ENCODE measurements at regions not wholly inside any gene's neighbourhood (a gene's known extent, or its start where the extent isn't known, plus 50 kb on each side); places are given as distances from the start of the nearest gene placed in this dataset.

- no peaks in the 10 kb centered on the region for H3K4me1 ChIP-seq (ENCODE audit: insufficient read depth)
- no peak overlapping the region for H3K4me3 ChIP-seq
- TF ChIP-seq EZH2 (IDR thresholded peaks at IDR 0.05; ENCODE audit: low read depth, unreplicated experiment) (no peak), ZNF331 (CRISPR knock-in tag; IDR thresholded peaks at IDR 0.05; ENCODE audit: low read depth) (no peak), CREB1 (CRISPR knock-in tag; IDR thresholded peaks at IDR 0.05; ENCODE audit: low read depth) (no peak), CTCF (conservative IDR thresholded peaks at IDR 0.05; ENCODE audit: low read depth in 2 of 2) (no peak), ZNF114 (CRISPR knock-in tag; IDR thresholded peaks at IDR 0.05) (no peak), JUNB (IDR thresholded peaks at IDR 0.05; ENCODE audit: unreplicated experiment) (no peak), EZH2phosphoT487 (IDR thresholded peaks at IDR 0.05; ENCODE audit: unreplicated experiment) (no peak), NANOG (IDR thresholded peaks at IDR 0.05; ENCODE audit: borderline replicate concordance) (no peak), STAT1 (IDR thresholded peaks at IDR 0.05; ENCODE audit: unreplicated experiment) (no peak), POLR2AphosphoS5 (IDR thresholded peaks at IDR 0.05; ENCODE audit: low read depth) (no peak)
- TF ChIP-seq, protein P1, sequence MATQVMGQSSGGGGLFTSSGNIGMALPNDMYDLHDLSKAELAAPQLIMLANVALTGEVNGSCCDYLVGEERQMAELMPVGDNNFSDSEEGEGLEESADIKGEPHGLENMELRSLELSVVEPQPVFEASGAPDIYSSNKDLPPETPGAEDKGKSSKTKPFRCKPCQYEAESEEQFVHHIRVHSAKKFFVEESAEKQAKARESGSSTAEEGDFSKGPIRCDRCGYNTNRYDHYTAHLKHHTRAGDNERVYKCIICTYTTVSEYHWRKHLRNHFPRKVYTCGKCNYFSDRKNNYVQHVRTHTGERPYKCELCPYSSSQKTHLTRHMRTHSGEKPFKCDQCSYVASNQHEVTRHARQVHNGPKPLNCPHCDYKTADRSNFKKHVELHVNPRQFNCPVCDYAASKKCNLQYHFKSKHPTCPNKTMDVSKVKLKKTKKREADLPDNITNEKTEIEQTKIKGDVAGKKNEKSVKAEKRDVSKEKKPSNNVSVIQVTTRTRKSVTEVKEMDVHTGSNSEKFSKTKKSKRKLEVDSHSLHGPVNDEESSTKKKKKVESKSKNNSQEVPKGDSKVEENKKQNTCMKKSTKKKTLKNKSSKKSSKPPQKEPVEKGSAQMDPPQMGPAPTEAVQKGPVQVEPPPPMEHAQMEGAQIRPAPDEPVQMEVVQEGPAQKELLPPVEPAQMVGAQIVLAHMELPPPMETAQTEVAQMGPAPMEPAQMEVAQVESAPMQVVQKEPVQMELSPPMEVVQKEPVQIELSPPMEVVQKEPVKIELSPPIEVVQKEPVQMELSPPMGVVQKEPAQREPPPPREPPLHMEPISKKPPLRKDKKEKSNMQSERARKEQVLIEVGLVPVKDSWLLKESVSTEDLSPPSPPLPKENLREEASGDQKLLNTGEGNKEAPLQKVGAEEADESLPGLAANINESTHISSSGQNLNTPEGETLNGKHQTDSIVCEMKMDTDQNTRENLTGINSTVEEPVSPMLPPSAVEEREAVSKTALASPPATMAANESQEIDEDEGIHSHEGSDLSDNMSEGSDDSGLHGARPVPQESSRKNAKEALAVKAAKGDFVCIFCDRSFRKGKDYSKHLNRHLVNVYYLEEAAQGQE (IDR thresholded peaks at IDR 0.05; ENCODE audit: unreplicated experiment): no peak
- TF ChIP-seq, protein P2, sequence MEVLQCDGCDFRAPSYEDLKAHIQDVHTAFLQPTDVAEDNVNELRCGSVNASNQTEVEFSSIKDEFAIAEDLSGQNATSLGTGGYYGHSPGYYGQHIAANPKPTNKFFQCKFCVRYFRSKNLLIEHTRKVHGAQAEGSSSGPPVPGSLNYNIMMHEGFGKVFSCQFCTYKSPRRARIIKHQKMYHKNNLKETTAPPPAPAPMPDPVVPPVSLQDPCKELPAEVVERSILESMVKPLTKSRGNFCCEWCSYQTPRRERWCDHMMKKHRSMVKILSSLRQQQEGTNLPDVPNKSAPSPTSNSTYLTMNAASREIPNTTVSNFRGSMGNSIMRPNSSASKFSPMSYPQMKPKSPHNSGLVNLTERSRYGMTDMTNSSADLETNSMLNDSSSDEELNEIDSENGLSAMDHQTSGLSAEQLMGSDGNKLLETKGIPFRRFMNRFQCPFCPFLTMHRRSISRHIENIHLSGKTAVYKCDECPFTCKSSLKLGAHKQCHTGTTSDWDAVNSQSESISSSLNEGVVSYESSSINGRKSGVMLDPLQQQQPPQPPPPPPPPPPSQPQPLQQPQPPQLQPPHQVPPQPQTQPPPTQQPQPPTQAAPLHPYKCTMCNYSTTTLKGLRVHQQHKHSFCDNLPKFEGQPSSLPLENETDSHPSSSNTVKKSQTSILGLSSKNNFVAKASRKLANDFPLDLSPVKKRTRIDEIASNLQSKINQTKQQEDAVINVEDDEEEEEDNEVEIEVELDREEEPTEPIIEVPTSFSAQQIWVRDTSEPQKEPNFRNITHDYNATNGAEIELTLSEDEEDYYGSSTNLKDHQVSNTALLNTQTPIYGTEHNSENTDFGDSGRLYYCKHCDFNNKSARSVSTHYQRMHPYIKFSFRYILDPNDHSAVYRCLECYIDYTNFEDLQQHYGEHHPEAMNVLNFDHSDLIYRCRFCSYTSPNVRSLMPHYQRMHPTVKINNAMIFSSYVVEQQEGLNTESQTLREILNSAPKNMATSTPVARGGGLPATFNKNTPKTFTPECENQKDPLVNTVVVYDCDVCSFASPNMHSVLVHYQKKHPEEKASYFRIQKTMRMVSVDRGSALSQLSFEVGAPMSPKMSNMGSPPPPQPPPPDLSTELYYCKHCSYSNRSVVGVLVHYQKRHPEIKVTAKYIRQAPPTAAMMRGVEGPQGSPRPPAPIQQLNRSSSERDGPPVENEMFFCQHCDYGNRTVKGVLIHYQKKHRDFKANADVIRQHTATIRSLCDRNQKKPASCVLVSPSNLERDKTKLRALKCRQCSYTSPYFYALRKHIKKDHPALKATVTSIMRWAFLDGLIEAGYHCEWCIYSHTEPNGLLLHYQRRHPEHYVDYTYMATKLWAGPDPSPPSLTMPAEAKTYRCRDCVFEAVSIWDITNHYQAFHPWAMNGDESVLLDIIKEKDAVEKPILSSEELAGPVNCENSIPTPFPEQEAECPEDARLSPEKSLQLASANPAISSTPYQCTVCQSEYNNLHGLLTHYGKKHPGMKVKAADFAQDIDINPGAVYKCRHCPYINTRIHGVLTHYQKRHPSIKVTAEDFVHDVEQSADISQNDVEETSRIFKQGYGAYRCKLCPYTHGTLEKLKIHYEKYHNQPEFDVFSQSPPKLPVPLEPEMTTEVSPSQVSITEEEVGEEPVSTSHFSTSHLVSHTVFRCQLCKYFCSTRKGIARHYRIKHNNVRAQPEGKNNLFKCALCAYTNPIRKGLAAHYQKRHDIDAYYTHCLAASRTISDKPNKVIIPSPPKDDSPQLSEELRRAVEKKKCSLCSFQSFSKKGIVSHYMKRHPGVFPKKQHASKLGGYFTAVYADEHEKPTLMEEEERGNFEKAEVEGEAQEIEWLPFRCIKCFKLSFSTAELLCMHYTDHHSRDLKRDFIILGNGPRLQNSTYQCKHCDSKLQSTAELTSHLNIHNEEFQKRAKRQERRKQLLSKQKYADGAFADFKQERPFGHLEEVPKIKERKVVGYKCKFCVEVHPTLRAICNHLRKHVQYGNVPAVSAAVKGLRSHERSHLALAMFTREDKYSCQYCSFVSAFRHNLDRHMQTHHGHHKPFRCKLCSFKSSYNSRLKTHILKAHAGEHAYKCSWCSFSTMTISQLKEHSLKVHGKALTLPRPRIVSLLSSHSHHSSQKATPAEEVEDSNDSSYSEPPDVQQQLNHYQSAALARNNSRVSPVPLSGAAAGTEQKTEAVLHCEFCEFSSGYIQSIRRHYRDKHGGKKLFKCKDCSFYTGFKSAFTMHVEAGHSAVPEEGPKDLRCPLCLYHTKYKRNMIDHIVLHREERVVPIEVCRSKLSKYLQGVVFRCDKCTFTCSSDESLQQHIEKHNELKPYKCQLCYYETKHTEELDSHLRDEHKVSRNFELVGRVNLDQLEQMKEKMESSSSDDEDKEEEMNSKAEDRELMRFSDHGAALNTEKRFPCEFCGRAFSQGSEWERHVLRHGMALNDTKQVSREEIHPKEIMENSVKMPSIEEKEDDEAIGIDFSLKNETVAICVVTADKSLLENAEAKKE (CRISPR knock-in tag; IDR thresholded peaks at IDR 0.05): no peak
- TF ChIP-seq, protein P3, sequence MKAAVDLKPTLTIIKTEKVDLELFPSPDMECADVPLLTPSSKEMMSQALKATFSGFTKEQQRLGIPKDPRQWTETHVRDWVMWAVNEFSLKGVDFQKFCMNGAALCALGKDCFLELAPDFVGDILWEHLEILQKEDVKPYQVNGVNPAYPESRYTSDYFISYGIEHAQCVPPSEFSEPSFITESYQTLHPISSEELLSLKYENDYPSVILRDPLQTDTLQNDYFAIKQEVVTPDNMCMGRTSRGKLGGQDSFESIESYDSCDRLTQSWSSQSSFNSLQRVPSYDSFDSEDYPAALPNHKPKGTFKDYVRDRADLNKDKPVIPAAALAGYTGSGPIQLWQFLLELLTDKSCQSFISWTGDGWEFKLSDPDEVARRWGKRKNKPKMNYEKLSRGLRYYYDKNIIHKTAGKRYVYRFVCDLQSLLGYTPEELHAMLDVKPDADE (IDR thresholded peaks at IDR 0.05): no peak
- H3K4me1 Mint-ChIP-seq: no peaks in the 10 kb centered on the region
- no peaks in the 10 kb centered on the region for H3F3A ChIP-seq (replicated peaks; ENCODE audit: low read depth)
- no peak overlapping the region for H3K4me2 ChIP-seq
- ATAC-seq (no peak), DNase-seq (ENCODE audit: low spot score) (no peak)
- H3K4me3 Mint-ChIP-seq: no peak overlapping the region
- no peaks in the 10 kb centered on the region for H3K36me3 Mint-ChIP-seq (ENCODE audit: low read depth)
- H3K9me3 Mint-ChIP-seq: no peaks in the 10 kb centered on the region
- H3K27ac ChIP-seq (ENCODE audit: low read depth): no peak overlapping the region
- no peak overlapping the region for H2AFZ ChIP-seq
- no peak overlapping the region for H3K27ac Mint-ChIP-seq
- H3K27me3 Mint-ChIP-seq (ENCODE audit: insufficient read depth, low read depth, poor library complexity): peaks cover 2% of the 10 kb centered on the region
- no peaks in the 10 kb centered on the region for H3K79me2 ChIP-seq (replicated peaks; ENCODE audit: insufficient read depth)
- H3K27me3 ChIP-seq (ENCODE audit: insufficient read depth): no peaks in the 10 kb centered on the region
- no peaks in the 10 kb centered on the region for H3K9me2 ChIP-seq (ENCODE audit: insufficient read depth)
- H4K20me1 ChIP-seq (replicated peaks; ENCODE audit: insufficient read depth): no peaks in the 10 kb centered on the region
- H3K36me3 ChIP-seq (ENCODE audit: insufficient read depth): no peaks in the 10 kb centered on the region
Measured at GRCh38 chr21:16005996-16006395, 276.2 kb downstream of the USP25 start.

Data from GM23338 (cell line).